Uterus (tissue), 3 donors: ENCODE measurements at regions not wholly inside any gene's neighbourhood (a gene's known extent, or its start where the extent isn't known, plus 50 kb on each side); places are given as distances from the start of the nearest gene placed in this dataset.

ENCODE experiments used
- DNase-seq, 2 donors: peaks; one replicate each; pipeline ENCODE4 v3.0.0-alpha.2; 2019 to 2020
- H3K27ac ChIP-seq, 2 donors: fragments of 200-600 bp; sonication (generic); 1 replicate in 1 of 2; 2 replicates in 1 of 2; pipeline ENCODE4 v1.5.1; 2016 to 2018
- H3K27me3 ChIP-seq, 2 donors: fragments of 200-600 bp; sonication (generic); one replicate each; pipeline ENCODE4 v1.5.1; 2018 to 2019; ENCODE audit warnings: control low read depth in 1 of 2
- H3K36me3 ChIP-seq, 2 donors: fragments of 200-600 bp; sonication (generic); one replicate each; pipeline ENCODE4 v1.5.1; 2019; ENCODE audit warnings: control low read depth in 1 of 2
- H3K4me1 ChIP-seq, 2 donors: fragments of 200-600 bp; sonication (generic); one replicate each; pipeline ENCODE4 v1.5.1; 2018 to 2019; ENCODE audit warnings: control low read depth in 1 of 2
- H3K4me3 ChIP-seq, 2 donors: fragments of 200-600 bp; sonication (generic); 1 replicate in 1 of 2; 2 replicates in 1 of 2; pipeline ENCODE4 v1.5.1; 2018 to 2019; ENCODE audit warnings: mild to moderate bottlenecking in 1 of 2
- H3K9me3 ChIP-seq, 2 donors: fragments of 200-600 bp; sonication (generic); one replicate each; pipeline ENCODE4 v1.5.1; 2019; ENCODE audit warnings: control low read depth in 1 of 2
- POLR2A ChIP-seq, 2 donors: fragments of 450-650 bp; IDR thresholded peaks; one replicate each; pipeline ENCODE4 v1.6.1; 2016; ENCODE audit warnings: antibody characterized with exemption in 2 of 2, mild to moderate bottlenecking in 1 of 2, moderate library complexity in 1 of 2
- intact Hi-C: fragments of 100-400 bp; cut with DNase I; formaldehyde crosslinking; loops from one replicate; pipeline ENCODE4 v1.15.1; 2023; ENCODE audit warnings: low total_unique reads
- TF ChIP-seq, protein P1 (sequence below), 4 experiments: fragments of 200-600 bp in 2 of 4; fragments of 450-650 bp in 2 of 4; sonication (generic) in 2 of 4; IDR thresholded peaks; one replicate each; pipeline ENCODE4 v1.5.1; 2016 to 2019; ENCODE audit warnings: antibody characterized with exemption in 4 of 4, mild to moderate bottlenecking in 2 of 4, moderate library complexity in 1 of 4
- donor health status: DM: yes; HTN: yes; CAD: no.

DNA sequence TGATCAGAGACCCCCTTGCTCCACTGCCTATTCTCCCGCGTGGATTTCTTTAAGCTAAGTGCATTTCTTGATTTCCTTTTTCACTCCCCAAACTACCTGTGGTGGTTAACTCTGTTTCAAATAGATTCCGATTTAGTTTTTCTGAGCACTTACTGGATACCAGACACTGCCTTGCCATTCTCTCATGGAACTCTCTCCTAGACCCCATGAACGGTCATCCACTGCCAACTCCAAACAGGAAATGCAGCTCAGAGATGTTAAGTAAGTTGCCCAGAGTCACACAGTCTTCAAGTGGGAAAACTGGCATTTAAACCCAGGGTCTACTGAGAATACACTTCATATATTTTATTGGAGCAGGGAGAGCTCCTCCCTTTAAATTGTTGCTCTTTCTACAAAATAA, 199.4 kb downstream of the MAF start:
- intact Hi-C loops = no loop called here
- no peak overlapping the region for H3K27ac ChIP-seq

DNA sequence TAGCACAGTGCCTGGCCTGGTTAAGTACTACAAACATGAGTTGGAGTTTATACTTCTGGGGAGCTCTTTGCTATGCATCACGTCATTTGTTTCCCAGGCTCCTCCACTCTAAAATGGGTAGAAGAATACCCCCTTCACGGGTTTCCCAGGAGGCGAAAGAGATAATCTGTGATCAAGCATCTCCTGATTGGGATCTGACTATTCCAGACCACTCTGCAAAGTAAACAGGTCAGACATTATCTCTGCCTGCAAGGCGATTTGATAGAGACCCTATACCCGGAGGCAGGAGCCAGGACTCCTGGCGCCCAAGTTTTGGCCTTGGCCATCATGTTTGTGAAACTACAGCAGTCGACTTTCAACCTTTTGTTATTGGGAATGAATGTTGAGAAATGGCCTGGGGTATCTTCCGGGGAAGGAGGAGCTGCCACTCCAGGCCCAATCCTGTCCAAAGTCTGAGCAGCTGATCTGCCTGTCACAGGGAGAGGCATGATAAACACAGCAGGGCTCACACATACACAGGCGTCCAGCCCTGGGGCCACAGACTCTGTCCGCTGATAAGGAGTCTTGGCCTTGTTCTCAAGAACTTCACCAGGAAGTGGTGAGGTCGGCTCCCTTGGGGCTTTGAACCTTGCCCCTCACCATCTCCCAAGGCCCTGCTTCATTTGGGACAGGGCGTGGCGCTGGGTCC, 199.9 kb downstream of the MAF start:
- DNase-seq = no peak
- TF ChIP-seq, protein P1, sequence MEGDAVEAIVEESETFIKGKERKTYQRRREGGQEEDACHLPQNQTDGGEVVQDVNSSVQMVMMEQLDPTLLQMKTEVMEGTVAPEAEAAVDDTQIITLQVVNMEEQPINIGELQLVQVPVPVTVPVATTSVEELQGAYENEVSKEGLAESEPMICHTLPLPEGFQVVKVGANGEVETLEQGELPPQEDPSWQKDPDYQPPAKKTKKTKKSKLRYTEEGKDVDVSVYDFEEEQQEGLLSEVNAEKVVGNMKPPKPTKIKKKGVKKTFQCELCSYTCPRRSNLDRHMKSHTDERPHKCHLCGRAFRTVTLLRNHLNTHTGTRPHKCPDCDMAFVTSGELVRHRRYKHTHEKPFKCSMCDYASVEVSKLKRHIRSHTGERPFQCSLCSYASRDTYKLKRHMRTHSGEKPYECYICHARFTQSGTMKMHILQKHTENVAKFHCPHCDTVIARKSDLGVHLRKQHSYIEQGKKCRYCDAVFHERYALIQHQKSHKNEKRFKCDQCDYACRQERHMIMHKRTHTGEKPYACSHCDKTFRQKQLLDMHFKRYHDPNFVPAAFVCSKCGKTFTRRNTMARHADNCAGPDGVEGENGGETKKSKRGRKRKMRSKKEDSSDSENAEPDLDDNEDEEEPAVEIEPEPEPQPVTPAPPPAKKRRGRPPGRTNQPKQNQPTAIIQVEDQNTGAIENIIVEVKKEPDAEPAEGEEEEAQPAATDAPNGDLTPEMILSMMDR (IDR thresholded peaks at IDR 0.05) = no peak
- intact Hi-C loops = no loop called here
- Histone ChIP-seq H3K9me3 (no peaks in the 10 kb centered on the region), H3K36me3 (no peaks in the 10 kb centered on the region), H3K27ac (no peak overlapping the region), H3K27me3 (no peaks in the 10 kb centered on the region), H3K4me3 (no peak overlapping the region), H3K4me1 (no peaks in the 10 kb centered on the region)

More for the DNA sequence above, 199.4 kb downstream of the MAF start:
- no peak for DNase-seq
- Histone ChIP-seq H3K36me3 (no peaks in the 10 kb centered on the region), H3K9me3 (no peaks in the 10 kb centered on the region), H3K27me3 (no peaks in the 10 kb centered on the region), H3K4me1 (no peaks in the 10 kb centered on the region), H3K4me3 (no peak overlapping the region)
- no peak for TF ChIP-seq POLR2A (IDR thresholded peaks at IDR 0.05)
- TF ChIP-seq, protein P1 (IDR thresholded peaks at IDR 0.05) = no peak

- Histone ChIP-seq H3K4me1 (no peaks in the 10 kb centered on the region), H3K36me3 (no peaks in the 10 kb centered on the region), H3K27me3 (no peaks in the 10 kb centered on the region), H3K27ac (no peak overlapping the region), H3K4me3 (no peak overlapping the region), H3K9me3 (no peaks in the 10 kb centered on the region)
- intact Hi-C loops = no loop called here
- TF ChIP-seq, protein P1 (IDR thresholded peaks at IDR 0.05) = no peak
- TF ChIP-seq POLR2A (IDR thresholded peaks at IDR 0.05) = no peak
- no peak for DNase-seq
Measured at GRCh38 chr16:79395591-79395990, 204.9 kb downstream of the MAF start.

DNA sequence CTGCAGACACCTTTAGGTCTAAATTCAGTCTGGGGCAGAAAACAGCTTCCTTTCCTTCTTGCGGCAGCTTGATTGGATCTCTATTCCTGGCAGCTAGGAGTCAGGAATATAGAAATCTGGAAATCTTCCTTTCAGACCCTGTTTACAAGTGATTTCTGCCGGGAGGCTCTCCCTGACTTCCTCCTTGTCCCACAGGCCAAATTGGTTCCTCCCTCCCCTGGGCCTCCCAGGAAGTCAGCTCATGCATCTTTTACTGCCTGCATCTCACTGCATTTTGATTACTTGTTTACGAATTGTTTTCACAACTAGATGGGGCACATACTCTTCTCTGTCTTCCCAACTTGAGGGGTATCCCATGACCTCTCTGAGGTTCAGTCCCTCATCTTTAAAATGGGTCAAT, 206.3 kb downstream of the MAF start:
- no peaks in the 10 kb centered on the region for H3K9me3 ChIP-seq
- H3K36me3 ChIP-seq = no peaks in the 10 kb centered on the region
- TF ChIP-seq, protein P1 (IDR thresholded peaks at IDR 0.05) = no peak
- no peak for TF ChIP-seq POLR2A (IDR thresholded peaks at IDR 0.05)
- no peak for DNase-seq
- no peaks in the 10 kb centered on the region for H3K4me1 ChIP-seq
- no peak overlapping the region for H3K4me3 ChIP-seq
- H3K27ac ChIP-seq = no peak overlapping the region
- H3K27me3 ChIP-seq = no peaks in the 10 kb centered on the region
- intact Hi-C loops = no loop called here

- no peak for DNase-seq
Measured at GRCh38 chr16:79393564-79393963, 207.0 kb downstream of the MAF start.

More at GRCh38 chr16:79393564-79393963, 207.0 kb downstream of the MAF start:
- H3K27ac ChIP-seq = no peak overlapping the region
- H3K4me1 ChIP-seq = no peaks in the 10 kb centered on the region
- intact Hi-C loops = no loop called here
- no peaks in the 10 kb centered on the region for H3K27me3 ChIP-seq
- no peak overlapping the region for H3K4me3 ChIP-seq
- H3K36me3 ChIP-seq = no peaks in the 10 kb centered on the region
- TF ChIP-seq, protein P1 (IDR thresholded peaks at IDR 0.05) = no peak
- TF ChIP-seq POLR2A (IDR thresholded peaks at IDR 0.05) = no peak
- no peaks in the 10 kb centered on the region for H3K9me3 ChIP-seq
